CD14-positive monocyte (primary cell): ENCODE measurements at regions not wholly inside any gene's neighbourhood (a gene's known extent, or its start where the extent isn't known, plus 50 kb on each side); places are given as distances from the start of the nearest gene placed in this dataset.

Experiments used
- DNase-seq, 3 donors: peaks; one replicate each; pipeline ENCODE4 v3.0.0-alpha.2; 2011 to 2022
- H2AFZ ChIP-seq: 2 replicates; pipeline ENCODE4 v1.6.0; 2012; ENCODE audit warnings: mild to moderate bottlenecking, low read depth, low read length, inconsistent platforms; ENCODE audit not compliant: insufficient read depth, poor library complexity, severe bottlenecking
- H3K27ac ChIP-seq, 2 donors: 1 replicate in 1 of 2; 2 replicates in 1 of 2; pipeline ENCODE4 v1.5.1; 2012 to 2013; ENCODE audit warnings: low read length in 2 of 2, control low read depth in 1 of 2, inconsistent platforms in 1 of 2, low read depth in 1 of 2, mild to moderate bottlenecking in 1 of 2
- H3K27me3 ChIP-seq, 2 donors: one replicate each; pipeline versions ENCODE4 v1.6.0 to v1.6.1; 2011 to 2013; ENCODE audit warnings: low read length in 2 of 2; ENCODE audit not compliant: control insufficient read depth in 2 of 2, insufficient read depth in 2 of 2
- H3K36me3 ChIP-seq, 2 donors: replicated peaks in 1 of 2; 1 replicate in 1 of 2; 2 replicates in 1 of 2; pipeline versions ENCODE4 v1.5.1 to v1.6.1; 2012 to 2013; ENCODE audit warnings: low read length in 2 of 2, control low read depth in 1 of 2, inconsistent platforms in 1 of 2, mild to moderate bottlenecking in 1 of 2; ENCODE audit not compliant: insufficient read depth in 2 of 2, control insufficient read depth in 1 of 2
- H3K4me1 ChIP-seq, 2 donors: 1 replicate in 1 of 2; 2 replicates in 1 of 2; pipeline versions ENCODE4 v1.5.1 to v1.6.1; 2012 to 2013; ENCODE audit warnings: low read length in 2 of 2, control low read depth in 1 of 2, inconsistent platforms in 1 of 2, mild to moderate bottlenecking in 1 of 2, moderate library complexity in 1 of 2; ENCODE audit not compliant: insufficient read depth in 2 of 2, control insufficient read depth in 1 of 2
- H3K4me2 ChIP-seq: replicated peaks from 2 replicates; pipeline ENCODE3; 2012; ENCODE audit warnings: low read length, moderate library complexity, mild to moderate bottlenecking; ENCODE audit not compliant: poor library complexity, severe bottlenecking; ENCODE audit errors: extremely low read depth
- H3K4me3 ChIP-seq, 3 experiments: fragments of 200-600 bp in 1 of 3; sonication (generic) in 1 of 3; replicated peaks in 1 of 3; 1 replicate in 2 of 3; 2 replicates in 1 of 3; pipeline ENCODE4 v1.5.1; 2011 to 2013; ENCODE audit warnings: low read length in 3 of 3, mild to moderate bottlenecking in 3 of 3, control low read depth in 2 of 3, low read depth in 2 of 3, inconsistent platforms in 1 of 3, moderate library complexity in 1 of 3
- H3K79me2 ChIP-seq: 2 replicates; pipeline ENCODE4 v1.6.0; 2012; ENCODE audit warnings: mild to moderate bottlenecking, control low read depth, inconsistent platforms, low read length, moderate library complexity; ENCODE audit not compliant: insufficient read depth
- H3K9ac ChIP-seq: 2 replicates; pipeline ENCODE4 v1.6.0; 2017; ENCODE audit warnings: low read length, mild to moderate bottlenecking; ENCODE audit not compliant: insufficient read depth, poor library complexity, severe bottlenecking
- H3K9me3 ChIP-seq, 2 donors: replicated peaks in 1 of 2; 1 replicate in 1 of 2; 2 replicates in 1 of 2; pipeline versions ENCODE4 v1.5.1 to v1.6.1; 2012 to 2013; ENCODE audit warnings: low read length in 2 of 2, control low read depth in 1 of 2; ENCODE audit not compliant: control insufficient read depth in 1 of 2, insufficient read depth in 1 of 2
- H4K20me1 ChIP-seq: 2 replicates; pipeline ENCODE4 v1.6.0; 2012; ENCODE audit warnings: mild to moderate bottlenecking, low read length, control low read depth, moderate library complexity; ENCODE audit not compliant: insufficient read depth
- H3K27ac Mint-ChIP-seq, 7 donors: one replicate each; pipeline ENCODE4 v1.8.0; 2020; ENCODE audit warnings: mild to moderate bottlenecking in 7 of 7, mixed read lengths in 7 of 7, moderate library complexity in 6 of 7, inconsistent platforms in 2 of 7
- H3K27me3 Mint-ChIP-seq, 3 donors: one replicate each; pipeline ENCODE4 v1.8.0; 2021 to 2022; ENCODE audit warnings: low read depth in 3 of 3, mild to moderate bottlenecking in 3 of 3, mixed read lengths in 3 of 3, moderate library complexity in 3 of 3, inconsistent platforms in 1 of 3
- H3K36me3 Mint-ChIP-seq, 2 donors: one replicate each; pipeline ENCODE4 v1.8.0; 2020; ENCODE audit warnings: mixed read lengths in 2 of 2, inconsistent platforms in 1 of 2, mild to moderate bottlenecking in 1 of 2
- H3K4me1 Mint-ChIP-seq: one replicate; pipeline ENCODE4 v1.8.0; 2020; ENCODE audit warnings: mild to moderate bottlenecking, mixed read lengths
- H3K4me3 Mint-ChIP-seq, 2 donors: one replicate each; pipeline ENCODE4 v1.8.0; 2020; ENCODE audit warnings: mild to moderate bottlenecking in 2 of 2, mixed read lengths in 2 of 2, moderate library complexity in 1 of 2
- H3K9me3 Mint-ChIP-seq, 7 donors: one replicate each; pipeline ENCODE4 v1.8.0; 2020 to 2022; ENCODE audit warnings: mixed read lengths in 7 of 7, mild to moderate bottlenecking in 6 of 7, moderate library complexity in 6 of 7, inconsistent platforms in 2 of 7
- WGBS: methylation state at CpG from one replicate; pipeline ENCODE4 v1.1.5; 2013; ENCODE audit warnings: missing lambda C conversion rate; ENCODE audit not compliant: insufficient coverage; 5-methylcytosine and 5-hydroxymethylcytosine counted together
- intact Hi-C, 2 donors: fragments of 100-400 bp; cut with micrococcal nuclease; formaldehyde crosslinking; loops; one replicate each; pipeline versions ENCODE4 v1.15.0 to v1.15.1; 2023
- TF ChIP-seq, protein P1 (sequence below): fragments of 200-600 bp; IDR thresholded peaks from one replicate; pipeline ENCODE4 v1.8.0; 2022; ENCODE audit warnings: antibody characterized with exemption, mild to moderate bottlenecking

DNA sequence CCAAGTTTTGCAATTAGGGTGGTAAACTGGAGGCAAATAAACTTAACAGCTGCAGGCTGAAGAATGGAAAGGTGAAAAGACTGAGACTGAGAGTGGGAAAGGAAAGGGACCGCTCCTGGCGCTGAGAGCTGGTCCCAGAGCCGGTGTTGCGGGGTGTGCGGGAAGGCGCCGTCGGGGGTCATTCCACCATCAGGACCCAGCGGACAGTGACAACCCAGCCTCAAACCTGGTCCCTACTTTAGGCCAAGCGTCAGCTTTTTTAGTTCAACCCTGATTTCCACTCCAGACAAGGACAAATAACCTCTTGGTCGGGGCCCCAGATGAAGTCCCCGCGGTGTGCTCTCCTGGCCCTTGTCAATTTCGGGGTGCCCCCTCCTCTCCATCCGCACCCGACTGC, 145.8 kb upstream of the ETS2 start:
- H3K36me3 ChIP-seq = no peaks in the 10 kb centered on the region
- Mint-ChIP-seq H3K4me3 (peak overlapping the region; percentile 80 to 96), H3K4me1 (peaks cover 18% of the 10 kb centered on the region), H3K36me3 (peaks cover 0 to 3% of the 10 kb centered on the region in 2 donors), H3K9me3 (peaks cover 0 to 11% (median 0%) of the 10 kb centered on the region in 7 donors), H3K27ac (no peak overlapping the region), H3K27me3 (peaks cover 17 to 37% (median 35%) of the 10 kb centered on the region in 3 donors)
- peak overlapping the region in 2 of 3 experiments; percentile 81 for H3K4me3 ChIP-seq
- peak overlapping the region; percentile 98 for H3K4me2 ChIP-seq
- no peaks in the 10 kb centered on the region for H3K9me3 ChIP-seq
- peaks cover 27 to 33% of the 10 kb centered on the region in 2 donors for H3K27me3 ChIP-seq
- H3K27ac ChIP-seq = no peak overlapping the region
- DNase-seq = no peak
- WGBS = 15% methylated on average over 11 of the region's 16 CpGs
- TF ChIP-seq, protein P1, sequence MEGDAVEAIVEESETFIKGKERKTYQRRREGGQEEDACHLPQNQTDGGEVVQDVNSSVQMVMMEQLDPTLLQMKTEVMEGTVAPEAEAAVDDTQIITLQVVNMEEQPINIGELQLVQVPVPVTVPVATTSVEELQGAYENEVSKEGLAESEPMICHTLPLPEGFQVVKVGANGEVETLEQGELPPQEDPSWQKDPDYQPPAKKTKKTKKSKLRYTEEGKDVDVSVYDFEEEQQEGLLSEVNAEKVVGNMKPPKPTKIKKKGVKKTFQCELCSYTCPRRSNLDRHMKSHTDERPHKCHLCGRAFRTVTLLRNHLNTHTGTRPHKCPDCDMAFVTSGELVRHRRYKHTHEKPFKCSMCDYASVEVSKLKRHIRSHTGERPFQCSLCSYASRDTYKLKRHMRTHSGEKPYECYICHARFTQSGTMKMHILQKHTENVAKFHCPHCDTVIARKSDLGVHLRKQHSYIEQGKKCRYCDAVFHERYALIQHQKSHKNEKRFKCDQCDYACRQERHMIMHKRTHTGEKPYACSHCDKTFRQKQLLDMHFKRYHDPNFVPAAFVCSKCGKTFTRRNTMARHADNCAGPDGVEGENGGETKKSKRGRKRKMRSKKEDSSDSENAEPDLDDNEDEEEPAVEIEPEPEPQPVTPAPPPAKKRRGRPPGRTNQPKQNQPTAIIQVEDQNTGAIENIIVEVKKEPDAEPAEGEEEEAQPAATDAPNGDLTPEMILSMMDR = no peak
- H4K20me1 ChIP-seq = no peaks in the 10 kb centered on the region
- intact Hi-C loops = no loop called here
- H2AFZ ChIP-seq = peak overlapping the region; percentile 82
- no peaks in the 10 kb centered on the region for H3K79me2 ChIP-seq
- peak overlapping the region; percentile 49 for H3K9ac ChIP-seq
- peaks cover 14 to 29% of the 10 kb centered on the region in 2 donors for H3K4me1 ChIP-seq

DNA sequence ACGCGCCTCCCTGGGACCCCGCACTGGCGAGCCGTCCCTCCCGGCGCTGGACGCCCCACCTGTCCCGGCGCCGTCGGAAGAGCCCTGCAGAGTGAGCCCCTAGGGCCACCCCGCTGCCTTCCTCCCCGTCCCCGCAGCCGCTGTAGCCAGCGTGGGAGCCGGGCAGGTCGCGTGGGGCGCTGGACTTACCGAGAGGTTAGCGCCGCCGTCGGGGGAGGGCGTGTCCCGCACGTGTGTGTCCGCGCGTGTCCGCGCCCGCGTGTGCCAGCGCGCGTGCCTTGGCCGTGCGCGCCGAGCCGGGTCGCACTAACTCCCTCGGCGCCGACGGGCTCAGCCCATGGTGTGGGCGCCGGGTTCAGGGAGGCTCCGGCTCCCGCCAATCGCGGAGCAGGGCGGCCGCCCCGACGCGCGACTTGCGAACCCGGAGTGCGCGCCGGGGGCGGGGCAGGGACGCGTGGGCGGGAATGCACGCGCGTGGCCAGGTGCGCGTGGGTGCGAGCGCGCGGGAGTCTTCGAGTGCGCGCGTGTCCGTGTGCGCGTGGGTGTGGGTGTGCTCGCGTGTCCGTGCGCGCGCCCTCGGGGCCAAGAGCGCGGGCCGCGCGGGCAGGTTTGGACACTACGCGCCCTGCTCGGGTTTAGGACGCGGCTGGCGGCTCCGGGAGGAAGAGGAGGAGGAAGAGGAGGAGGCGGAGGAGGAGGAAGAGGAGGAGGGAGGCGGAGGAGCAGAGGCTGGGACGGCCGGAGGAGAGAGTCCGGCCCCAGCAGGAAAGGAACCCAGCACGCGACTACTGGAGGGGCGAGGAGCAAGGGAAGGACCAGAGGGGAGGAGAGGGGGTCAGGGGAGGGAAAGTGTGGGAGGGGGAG, 145.2 kb upstream of the ETS2 start:
- Histone ChIP-seq H4K20me1 (no peaks in the 10 kb centered on the region), H3K9ac (peak overlapping the region; percentile 49), H3K27ac (no peak overlapping the region), H3K4me3 (peak overlapping the region; percentile 78 to 81 (median 81)), H3K79me2 (no peaks in the 10 kb centered on the region), H3K36me3 (no peaks in the 10 kb centered on the region), H2AFZ (peak overlapping the region; percentile 82), H3K27me3 (peaks cover 27 to 33% of the 10 kb centered on the region in 2 donors), H3K4me1 (peaks cover 14 to 29% of the 10 kb centered on the region in 2 donors), H3K9me3 (no peaks in the 10 kb centered on the region), H3K4me2 (peak overlapping the region; percentile 98)
- Mint-ChIP-seq H3K27ac (peak overlapping the region in 4 of 7 donors; percentile 40 to 73 (median 64)), H3K36me3 (peaks cover 0 to 3% of the 10 kb centered on the region in 2 donors), H3K27me3 (peaks cover 19 to 35% (median 35%) of the 10 kb centered on the region in 3 donors), H3K4me3 (peak overlapping the region; percentile 96 to 99), H3K9me3 (peaks cover 0 to 8% (median 0%) of the 10 kb centered on the region in 7 donors), H3K4me1 (peaks cover 18% of the 10 kb centered on the region)
- peak in 2 of 3 donors; percentile 22 to 37 for DNase-seq
- TF ChIP-seq, protein P1 = no peak
- intact Hi-C loops = no loop called here
- WGBS = under 1% methylated on average over 113 of the region's 113 CpGs
